ENCODE measurements at regions not wholly inside any gene's neighbourhood (a gene's known extent, or its start where the extent isn't known, plus 50 kb on each side); places are given as distances from the start of the nearest gene placed in this dataset.
A peak's percentile ranks its signal among the peaks of the same experiment; 100 is the strongest.

DNA sequence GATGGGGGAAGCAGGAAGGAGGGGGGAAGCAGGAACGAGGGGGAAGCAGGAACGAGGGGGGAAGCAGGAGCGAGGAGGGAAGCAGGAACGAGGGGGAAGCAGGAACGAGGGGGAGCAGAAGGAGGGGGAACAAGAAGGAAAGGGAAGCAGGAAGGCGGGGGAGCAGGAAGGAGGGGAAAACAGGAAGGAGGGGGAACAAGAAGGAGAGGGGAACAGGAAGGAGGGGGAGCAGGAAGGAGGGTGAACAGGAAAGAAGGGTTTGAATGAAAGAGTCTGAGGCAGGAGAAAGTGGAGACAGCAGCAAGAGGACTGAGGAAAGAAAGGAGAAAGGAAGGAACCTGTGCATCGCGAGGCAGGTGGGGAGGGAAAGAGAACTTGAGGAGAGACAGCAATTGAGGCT is 256.6 kb downstream of the PTEN start:
- WGBS, 2 experiments (ENCODE audit: extremely low coverage in 1 of 2, insufficient coverage in 1 of 2, insufficient read length in 1 of 2, insufficient replicate concordance in 2 of 2, low coverage in 1 of 2, low lambda C conversion rate in 2 of 2, missing lambda C conversion rate in 1 of 2) = 100% methylated on average over 2 of the region's 8 CpGs; no CpG with 5 or more reads in 1 of the 2 experiments
- H3K14ac ChIP-seq (ENCODE audit: insufficient read length) = no peak overlapping the region

More for the DNA sequence above, 256.6 kb downstream of the PTEN start:
- no peaks in the 10 kb centered on the region for H3K79me1 ChIP-seq (ENCODE audit: low read depth, low read length)
- no peak overlapping the region; a peak in 1 of 7 replicates for H3K9ac ChIP-seq (replicated peaks in 1 of 4; ENCODE audit: extremely low read depth in 1 of 4, low read depth in 3 of 4, low read length in 3 of 4)
- no peaks in the 10 kb centered on the region for H3K23me2 ChIP-seq (ENCODE audit: low read depth, low read length)
- H3K56ac ChIP-seq (replicated peaks; ENCODE audit: insufficient read length, low read depth, low read length) = no peak overlapping the region
- TF ChIP-seq KDM1A (IDR thresholded peaks at IDR 0.05; ENCODE audit: borderline replicate concordance, low read length) (no peak), GABPA (IDR thresholded peaks at IDR 0.05; ENCODE audit: borderline replicate concordance, insufficient read depth, low read length) (0 out of 2 replicates have a peak, but pooled peaks have one; percentile 33), PHF8 (conservative IDR thresholded peaks at IDR 0.05; ENCODE audit: low read depth, low read length) (no peak), RAD21 (IDR thresholded peaks at IDR 0.05 in 1 of 2, conservative IDR thresholded peaks at IDR 0.05 in 1 of 2; ENCODE audit: low read depth in 2 of 2, low read length in 2 of 2) (no peak)
- H2BK12ac ChIP-seq (ENCODE audit: low read depth, low read length) = no peak overlapping the region
- ChIA-PET CTCF (ENCODE audit: partially characterized antibody) (no interaction called here), POLR2A (ENCODE audit: partially characterized antibody) (no interaction called here)
- H2AK5ac ChIP-seq (ENCODE audit: low read depth, low read length) = no peak overlapping the region
- H4K8ac ChIP-seq (ENCODE audit: extremely low read depth, insufficient read depth, low read length) = no peak overlapping the region
- H2BK20ac ChIP-seq (ENCODE audit: low read length) = no peak overlapping the region
- H3K18ac ChIP-seq (ENCODE audit: extremely low read depth, low read length) = no peak overlapping the region
- H3K4me2 ChIP-seq (ENCODE audit: insufficient read depth in 1 of 2, low read depth in 2 of 2, low read length in 2 of 2) = no peak overlapping the region
- no peak overlapping the region for H4K5ac ChIP-seq (ENCODE audit: insufficient read length, low read depth, low read length)
- no peak overlapping the region for H3K4me3 ChIP-seq (ENCODE audit: extremely low read depth in 1 of 4, insufficient read depth in 2 of 4, low read depth in 3 of 4, low read length in 4 of 4)
- H3K27me3 ChIP-seq (replicated peaks in 1 of 4; ENCODE audit: control insufficient read depth in 3 of 4, extremely low read depth in 1 of 4, insufficient read depth in 3 of 4, low read length in 3 of 4) = no peaks in the 10 kb centered on the region
- no peak overlapping the region for H2BK15ac ChIP-seq (ENCODE audit: low read length)
- no peak for DNase-seq (ENCODE audit: low read depth in 1 of 2, low spot score in 2 of 2)
- no peaks in the 10 kb centered on the region for H4K20me1 ChIP-seq (replicated peaks in 1 of 2; ENCODE audit: control insufficient read depth in 1 of 2, insufficient read depth in 2 of 2, low read length in 2 of 2)
- no peak overlapping the region for H2BK120ac ChIP-seq (replicated peaks; ENCODE audit: low read depth, low read length)
- no peaks in the 10 kb centered on the region; a peak in 2 of 7 replicates for H3K4me1 ChIP-seq (replicated peaks in 1 of 4; ENCODE audit: control insufficient read depth in 3 of 4, insufficient read depth in 4 of 4, low read length in 3 of 4)
- H2AFZ ChIP-seq (ENCODE audit: low read length) = no peak overlapping the region
- FAIRE-seq = no peak
- no peaks in the 10 kb centered on the region for H3K9me3 ChIP-seq (ENCODE audit: insufficient read depth in 2 of 2, low read depth in 1 of 2, low read length in 1 of 2)
- no peak overlapping the region for H4K91ac ChIP-seq (replicated peaks; ENCODE audit: insufficient read length, low read length)
- H3K27ac ChIP-seq (ENCODE audit: low read depth, low read length) = no peak overlapping the region
- H3K4ac ChIP-seq (replicated peaks; ENCODE audit: insufficient read length, low read depth, low read length) = no peak overlapping the region
- no peaks in the 10 kb centered on the region for H3K79me2 ChIP-seq (ENCODE audit: control insufficient read depth in 1 of 2, insufficient read depth in 2 of 2, low read length in 2 of 2)
- H3K36me3 ChIP-seq (ENCODE audit: control insufficient read depth in 2 of 4, insufficient read depth in 4 of 4, low read length in 3 of 4) = no peaks in the 10 kb centered on the region
- no peak overlapping the region for H2BK5ac ChIP-seq (ENCODE audit: low read depth, low read length)
- no peak overlapping the region for H3K23ac ChIP-seq (ENCODE audit: insufficient read length)

Measured in H1 (cell line).